ENCODE measurements at regions not wholly inside any gene's neighbourhood (a gene's known extent, or its start where the extent isn't known, plus 50 kb on each side); places are given as distances from the start of the nearest gene placed in this dataset.

- no peak for TF ChIP-seq CTCF (IDR thresholded peaks at IDR 0.05)
- no peak for TF ChIP-seq POLR2A (IDR thresholded peaks at IDR 0.05)
Measured at GRCh38 chr11:10395166-10395897, 59.7 kb upstream of the AMPD3 start.
